HG03060 (cell line): ENCODE measurements at regions not wholly inside any gene's neighbourhood (a gene's known extent, or its start where the extent isn't known, plus 50 kb on each side); places are given as distances from the start of the nearest gene placed in this dataset.
"Not testable (repeated sequence)": the region's sequence is repeated elsewhere in the genome, so short reads cannot be mapped to it uniquely, and the experiment has no call there.

ENCODE experiments used
- ATAC-seq: cut with Tn5 transposase; IDR thresholded peaks from one replicate; pipeline ENCODE4 v1.9.1; 2021; ENCODE audit warnings: low read depth, moderate number of reproducible peaks; ENCODE audit not compliant: unreplicated experiment

GRCh38 chr5:98163796-98164493 is 609.5 kb upstream of the RGMB start:
- ATAC-seq = no peak

DNA sequence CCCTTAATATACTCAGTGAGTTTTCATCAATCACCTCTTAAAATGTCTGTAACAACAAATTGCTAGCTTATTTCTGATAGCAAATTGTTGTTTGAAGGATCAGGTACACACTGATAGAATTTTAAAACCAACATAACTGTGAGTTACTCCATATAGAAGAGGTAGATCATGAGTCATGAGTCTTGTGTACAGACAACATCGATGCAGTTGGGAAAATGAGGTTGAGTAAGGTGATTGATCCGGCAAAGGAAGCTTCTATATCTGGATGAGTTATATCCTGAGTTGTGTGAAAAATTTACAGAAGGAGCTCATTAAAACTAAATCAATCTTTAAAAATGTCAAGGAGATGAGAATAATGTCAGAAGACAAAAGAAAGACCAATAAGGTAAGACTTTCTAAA is 604.6 kb upstream of the RGMB start:
- no peak for ATAC-seq

- ATAC-seq = no peak
These were observed 602.5 kb upstream of the RGMB start for GRCh38 chr5:98170994-98171393.

DNA sequence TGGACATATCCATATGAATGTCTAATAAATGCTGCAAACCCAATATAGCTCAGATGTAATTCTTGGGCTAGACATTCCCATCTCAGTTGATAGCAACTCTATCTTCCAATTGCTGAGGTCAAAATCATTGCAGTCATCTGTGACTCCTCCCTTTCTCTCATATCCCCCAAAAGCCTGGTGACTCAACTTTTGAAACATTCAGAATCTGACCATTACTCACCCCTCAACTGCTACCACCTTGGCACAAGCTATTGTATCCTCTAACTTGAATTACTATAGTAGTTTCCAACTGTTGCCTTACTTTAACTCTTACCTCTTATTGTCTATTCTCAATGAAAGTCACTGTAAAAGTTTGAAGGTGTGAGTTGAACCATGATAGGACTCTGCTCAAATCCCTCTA is 600.1 kb upstream of the RGMB start:
- no peak for ATAC-seq

DNA sequence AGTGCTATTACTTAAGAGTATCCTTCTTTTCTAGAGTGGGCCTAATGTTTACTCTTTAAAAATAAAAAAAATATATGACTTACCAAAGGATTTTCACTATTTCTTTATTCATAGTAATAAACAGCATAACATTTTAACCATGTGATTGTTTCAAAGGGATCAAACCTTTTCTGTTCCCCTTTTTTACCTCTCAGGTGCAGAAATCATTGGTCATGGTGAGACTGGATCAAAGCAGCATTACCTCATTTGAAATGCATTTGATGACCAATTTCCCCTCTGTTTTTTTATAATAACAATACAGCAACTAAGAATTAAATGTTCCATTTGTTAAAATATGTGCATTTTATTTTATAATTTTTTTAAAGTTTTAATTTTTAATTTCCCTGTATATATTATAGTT is 598.0 kb upstream of the RGMB start:
- no peak for ATAC-seq

DNA sequence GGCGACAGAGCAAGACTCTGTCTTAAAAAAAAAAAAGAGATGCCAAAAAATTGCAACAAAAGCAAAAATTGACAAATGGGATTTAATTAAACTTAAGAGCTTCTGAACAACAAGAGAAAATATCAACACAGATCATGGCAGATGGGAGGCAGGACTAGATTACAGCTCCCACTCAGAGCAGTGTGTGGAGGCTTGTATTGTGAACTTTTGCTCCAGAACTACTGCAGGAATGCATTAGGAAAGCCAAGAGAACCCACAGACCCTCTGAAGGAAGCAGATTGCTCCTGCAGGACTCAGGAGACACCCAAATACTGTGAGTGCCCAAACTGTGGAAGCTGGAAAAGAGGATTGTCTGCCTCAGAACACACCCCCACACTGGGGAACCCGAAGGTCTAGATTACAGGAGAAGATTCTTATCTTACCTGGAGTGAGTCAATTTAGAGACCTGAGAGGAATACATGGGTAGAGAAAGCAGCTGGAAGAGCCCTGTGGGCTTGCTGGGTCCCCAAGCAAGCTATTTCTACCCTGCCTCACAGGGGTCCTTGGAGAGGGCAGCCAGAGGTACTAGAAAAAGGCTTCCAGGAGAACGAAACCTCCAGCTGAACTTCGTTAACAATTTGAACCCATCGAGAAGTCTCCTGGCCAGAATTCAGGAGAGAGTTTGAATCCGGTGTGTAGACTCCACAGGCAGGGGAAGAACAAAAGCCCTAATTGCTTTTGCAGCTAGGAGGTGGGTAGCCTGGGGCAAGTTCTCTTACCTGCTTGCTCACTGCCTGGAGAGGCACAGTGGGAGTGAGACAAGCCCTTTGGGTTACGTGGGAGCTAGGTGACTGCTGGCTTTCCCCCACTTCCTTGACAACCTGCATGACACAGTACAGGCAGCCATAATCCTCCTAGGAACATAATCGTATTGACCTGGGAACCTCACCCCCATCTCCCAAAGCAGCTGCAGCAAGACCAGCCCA is 593.4 kb upstream of the RGMB start:
- no peak for ATAC-seq

- no peak for ATAC-seq
These were observed 587.3 kb upstream of the RGMB start for GRCh38 chr5:98186128-98186527.

DNA sequence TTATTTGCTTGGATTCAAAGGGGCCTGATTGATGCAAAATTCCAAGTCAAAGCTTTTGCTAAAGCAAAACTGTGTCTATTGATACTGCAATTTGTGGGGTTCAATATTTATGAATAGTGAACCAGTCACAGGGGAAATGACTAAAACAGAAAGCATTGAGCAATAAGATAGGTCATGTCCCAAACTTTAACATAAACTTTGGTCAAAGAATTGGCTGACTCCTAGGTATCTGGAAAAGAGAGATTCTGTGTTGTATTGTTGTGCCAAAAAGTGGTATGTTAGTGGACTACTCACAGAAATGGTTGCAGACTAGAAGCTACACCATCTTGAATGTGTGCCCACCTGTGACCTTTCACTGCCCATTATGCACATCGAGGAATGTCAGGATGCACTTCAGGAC is 585.5 kb upstream of the RGMB start:
- ATAC-seq = no peak

GRCh38 chr5:98190344-98190743 is 583.1 kb upstream of the RGMB start:
- not testable (repeated sequence) for ATAC-seq

GRCh38 chr5:98193921-98194760 is 579.3 kb upstream of the RGMB start:
- ATAC-seq = no peak

- ATAC-seq = no peak
These were observed 572.5 kb upstream of the RGMB start for GRCh38 chr5:98200726-98201541.

- no peak for ATAC-seq
These were observed 568.7 kb upstream of the RGMB start for GRCh38 chr5:98204798-98205197.

DNA sequence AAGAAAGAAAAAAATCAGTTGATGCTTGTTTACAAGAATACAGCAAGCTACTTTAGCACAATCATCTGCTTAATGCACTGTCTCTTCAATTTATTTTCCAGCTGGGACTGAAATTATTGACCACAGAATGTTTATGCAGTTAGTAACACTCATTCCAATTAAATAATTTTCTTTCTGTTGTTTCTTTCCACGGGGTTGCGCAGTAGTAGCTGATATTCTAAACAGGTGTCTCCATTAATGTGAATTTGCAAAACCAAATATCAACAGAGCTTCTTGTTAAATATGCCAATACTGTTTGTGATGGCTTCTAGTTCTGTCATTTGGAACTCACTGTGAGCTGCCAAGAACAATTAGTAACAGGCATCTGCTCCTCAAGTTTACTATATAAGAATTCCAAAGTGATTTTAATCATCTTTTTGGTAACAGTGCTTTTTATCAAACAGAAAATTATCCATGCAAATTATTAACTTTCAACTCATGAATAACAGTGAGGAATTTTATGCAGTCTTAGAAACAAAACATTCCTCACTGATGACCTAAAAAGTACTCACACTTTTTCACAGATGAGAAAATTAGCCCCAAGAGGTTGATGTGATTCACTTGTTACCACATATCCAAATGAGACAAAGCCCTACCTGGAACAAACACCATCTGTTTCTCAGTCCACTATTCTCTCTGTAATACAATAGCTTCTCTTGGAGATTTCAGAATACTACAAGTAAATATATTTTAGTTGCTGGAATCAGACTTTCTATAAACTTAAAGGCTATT is 567.6 kb upstream of the RGMB start:
- ATAC-seq = no peak

- no peak for ATAC-seq
These were observed 566.9 kb upstream of the RGMB start for GRCh38 chr5:98206566-98206965.

DNA sequence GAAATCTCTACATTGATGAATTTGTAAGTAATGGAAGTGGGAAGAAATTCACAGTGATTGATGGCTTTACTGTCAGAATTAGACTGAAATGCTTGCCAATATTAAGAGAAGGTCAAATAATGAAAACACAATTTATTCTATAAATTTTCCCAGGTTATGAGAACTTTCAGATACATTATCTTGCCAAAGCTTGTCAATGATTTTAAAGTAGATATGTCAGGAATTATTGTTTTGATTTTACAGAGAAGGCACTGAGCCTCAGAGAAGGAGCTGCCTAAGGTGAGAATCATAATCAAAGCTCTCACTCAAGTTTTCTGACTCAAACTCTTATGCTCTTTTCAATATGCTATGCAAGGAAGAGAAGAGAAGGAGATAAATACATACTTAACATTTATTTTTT is 564.0 kb upstream of the RGMB start:
- ATAC-seq = no peak

GRCh38 chr5:98214240-98215051 is 559.0 kb upstream of the RGMB start:
- ATAC-seq = no peak

DNA sequence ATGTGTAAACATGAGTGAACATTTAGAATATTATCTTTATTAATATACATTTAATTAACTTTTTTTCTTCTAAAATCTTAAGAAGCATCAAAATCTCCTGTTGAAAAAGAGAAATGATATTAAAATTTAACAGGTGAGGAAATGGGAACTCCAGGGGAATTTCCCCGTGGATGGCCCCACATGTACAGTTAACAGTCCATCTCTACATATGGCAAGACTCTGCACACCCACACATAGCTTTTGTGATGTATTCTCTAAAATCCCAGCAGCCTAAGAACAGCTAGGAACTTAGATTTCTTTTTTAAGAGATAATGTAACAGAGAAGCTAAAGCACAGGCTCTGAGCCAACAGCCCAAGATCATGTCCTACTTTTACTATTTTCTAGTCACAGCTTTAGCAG is 556.3 kb upstream of the RGMB start:
- no peak for ATAC-seq

GRCh38 chr5:98218838-98219237 is 554.6 kb upstream of the RGMB start:
- no peak for ATAC-seq

DNA sequence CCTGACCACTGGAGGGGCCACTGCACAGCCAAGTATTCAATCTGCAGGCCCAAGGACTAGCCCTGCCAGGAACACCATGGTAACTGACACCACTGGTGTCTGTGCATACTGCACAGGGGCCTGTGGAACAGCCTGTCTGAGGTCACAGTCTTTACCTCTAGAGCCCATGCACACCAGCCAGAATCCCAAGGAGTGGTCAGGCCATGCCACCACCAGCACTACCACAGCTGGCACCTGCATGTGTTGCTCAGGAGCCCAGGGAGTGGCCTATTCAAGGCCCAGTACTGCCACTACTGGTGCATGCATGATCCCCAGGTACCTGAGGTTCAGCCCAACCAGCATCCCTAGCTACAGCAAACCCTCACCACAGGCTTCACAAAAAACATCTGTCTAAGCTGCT is 546.0 kb upstream of the RGMB start:
- ATAC-seq = no peak
